ENCODE measurements at regions not wholly inside any gene's neighbourhood (a gene's known extent, or its start where the extent isn't known, plus 50 kb on each side); places are given as distances from the start of the nearest gene placed in this dataset.

DNA sequence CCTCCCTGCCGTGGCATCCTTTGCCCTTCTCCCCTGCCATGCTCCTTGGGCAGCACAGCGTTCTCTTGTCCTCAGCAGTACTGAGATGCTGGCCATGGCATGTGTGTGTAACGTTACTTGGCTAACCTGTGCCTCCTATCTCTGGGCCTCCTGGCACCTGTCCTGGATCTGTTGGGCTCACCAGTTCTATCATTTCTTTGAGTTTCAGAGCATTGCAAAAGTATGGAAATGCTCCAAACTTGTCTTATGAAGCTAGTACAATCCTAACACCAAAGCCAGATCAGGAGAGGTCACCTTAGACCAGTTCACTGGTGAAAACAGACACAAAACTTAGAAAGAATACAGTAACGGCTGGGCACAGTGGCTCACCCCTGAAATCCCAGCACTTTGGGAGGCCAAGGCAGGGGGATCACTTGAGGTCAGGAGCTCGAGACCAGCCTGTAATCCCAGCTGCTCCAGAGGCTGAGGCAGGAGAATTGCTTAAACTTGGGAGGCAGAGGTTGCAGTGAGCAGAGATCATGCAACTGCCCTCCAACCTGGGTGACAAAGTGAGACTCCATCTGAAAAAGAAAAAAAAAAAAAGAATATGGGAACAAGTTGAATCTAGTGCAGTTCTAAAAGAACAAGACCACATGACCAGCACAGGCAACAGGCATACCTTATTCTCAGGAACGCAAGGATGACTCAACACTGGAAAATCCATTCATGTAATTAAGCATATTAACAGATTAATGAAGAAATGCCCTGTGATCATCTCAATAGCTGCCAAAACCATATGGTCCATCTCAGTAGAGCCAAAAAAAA lies 62.4 kb upstream of the TRPM1 start:
- H3K4me3 ChIP-seq (ENCODE audit: low read depth, low read length) = no peak overlapping the region
- TF ChIP-seq, protein P1, sequence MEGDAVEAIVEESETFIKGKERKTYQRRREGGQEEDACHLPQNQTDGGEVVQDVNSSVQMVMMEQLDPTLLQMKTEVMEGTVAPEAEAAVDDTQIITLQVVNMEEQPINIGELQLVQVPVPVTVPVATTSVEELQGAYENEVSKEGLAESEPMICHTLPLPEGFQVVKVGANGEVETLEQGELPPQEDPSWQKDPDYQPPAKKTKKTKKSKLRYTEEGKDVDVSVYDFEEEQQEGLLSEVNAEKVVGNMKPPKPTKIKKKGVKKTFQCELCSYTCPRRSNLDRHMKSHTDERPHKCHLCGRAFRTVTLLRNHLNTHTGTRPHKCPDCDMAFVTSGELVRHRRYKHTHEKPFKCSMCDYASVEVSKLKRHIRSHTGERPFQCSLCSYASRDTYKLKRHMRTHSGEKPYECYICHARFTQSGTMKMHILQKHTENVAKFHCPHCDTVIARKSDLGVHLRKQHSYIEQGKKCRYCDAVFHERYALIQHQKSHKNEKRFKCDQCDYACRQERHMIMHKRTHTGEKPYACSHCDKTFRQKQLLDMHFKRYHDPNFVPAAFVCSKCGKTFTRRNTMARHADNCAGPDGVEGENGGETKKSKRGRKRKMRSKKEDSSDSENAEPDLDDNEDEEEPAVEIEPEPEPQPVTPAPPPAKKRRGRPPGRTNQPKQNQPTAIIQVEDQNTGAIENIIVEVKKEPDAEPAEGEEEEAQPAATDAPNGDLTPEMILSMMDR (IDR thresholded peaks at IDR 0.05; ENCODE audit: insufficient read depth, low read length) = no peak
- DNase-seq (ENCODE audit: low read depth) = no peak

DNA sequence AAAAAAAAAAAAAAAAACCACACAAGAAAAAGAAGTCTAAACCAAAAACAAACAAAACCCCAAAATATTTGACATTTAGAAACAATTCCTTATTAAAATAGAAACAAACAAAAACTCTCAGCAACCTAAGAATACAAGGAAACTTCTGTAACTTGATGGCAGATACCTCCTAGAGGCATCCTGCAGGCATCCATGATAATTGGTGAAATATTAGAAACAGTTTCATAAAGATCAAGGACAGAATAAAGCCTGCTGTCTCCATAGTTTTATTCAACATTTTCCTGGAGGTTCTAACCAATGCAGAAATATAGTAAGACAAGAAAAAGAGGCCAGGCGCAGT lies 63.0 kb upstream of the TRPM1 start:
- DNase-seq (ENCODE audit: low read depth) = no peak
- H3K4me3 ChIP-seq (ENCODE audit: low read depth, low read length) = no peak overlapping the region
- TF ChIP-seq, protein P1 (IDR thresholded peaks at IDR 0.05; ENCODE audit: insufficient read depth, low read length) = no peak

DNA sequence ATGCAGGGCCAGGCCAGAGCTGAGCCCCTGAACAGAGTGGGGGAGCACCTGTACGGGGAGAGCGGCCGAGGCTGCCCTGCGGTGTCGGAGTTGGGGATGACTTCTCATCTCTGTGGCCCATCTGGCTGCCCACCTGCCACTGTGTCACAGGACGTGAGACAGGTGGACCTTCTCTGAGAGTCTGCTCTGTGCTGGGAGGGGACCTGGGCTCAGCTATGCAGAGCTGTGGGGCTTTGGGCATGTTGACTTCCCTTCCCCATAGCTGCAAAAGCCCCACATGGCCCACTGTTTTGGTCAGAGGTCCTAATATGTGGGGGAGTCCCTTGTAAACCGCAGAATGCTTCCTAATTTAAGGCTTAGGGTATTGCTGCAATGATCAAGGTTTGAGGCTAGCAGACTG lies 68.0 kb upstream of the TRPM1 start:
- DNase-seq (ENCODE audit: low read depth) = no peak
- no peak overlapping the region for H3K4me3 ChIP-seq (ENCODE audit: low read depth, low read length)
- TF ChIP-seq, protein P1 (IDR thresholded peaks at IDR 0.05; ENCODE audit: insufficient read depth, low read length) = no peak

DNA sequence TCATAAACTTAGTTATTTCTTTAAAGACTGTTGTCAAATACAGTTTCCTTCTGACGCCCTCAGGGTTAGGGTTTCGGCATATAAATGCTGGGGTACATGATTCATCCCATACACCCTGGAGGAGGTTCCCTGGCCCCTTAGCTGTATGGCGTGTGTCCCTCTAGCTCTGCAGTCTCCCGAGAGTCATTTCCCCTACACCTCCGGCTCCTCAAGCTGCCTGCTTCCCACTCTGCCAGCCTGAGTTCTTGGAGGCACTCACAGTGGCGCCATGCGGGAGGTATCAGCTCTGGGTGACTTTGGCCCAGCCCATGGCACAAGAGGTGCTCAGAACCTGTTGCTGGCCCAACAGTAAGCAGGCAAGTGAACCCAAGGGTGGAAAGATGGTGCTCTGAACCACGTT lies 70.2 kb upstream of the TRPM1 start:
- TF ChIP-seq, protein P1 (IDR thresholded peaks at IDR 0.05; ENCODE audit: insufficient read depth, low read length) = no peak
- no peak for DNase-seq (ENCODE audit: low read depth)
- H3K4me3 ChIP-seq (ENCODE audit: low read depth, low read length) = no peak overlapping the region

DNA sequence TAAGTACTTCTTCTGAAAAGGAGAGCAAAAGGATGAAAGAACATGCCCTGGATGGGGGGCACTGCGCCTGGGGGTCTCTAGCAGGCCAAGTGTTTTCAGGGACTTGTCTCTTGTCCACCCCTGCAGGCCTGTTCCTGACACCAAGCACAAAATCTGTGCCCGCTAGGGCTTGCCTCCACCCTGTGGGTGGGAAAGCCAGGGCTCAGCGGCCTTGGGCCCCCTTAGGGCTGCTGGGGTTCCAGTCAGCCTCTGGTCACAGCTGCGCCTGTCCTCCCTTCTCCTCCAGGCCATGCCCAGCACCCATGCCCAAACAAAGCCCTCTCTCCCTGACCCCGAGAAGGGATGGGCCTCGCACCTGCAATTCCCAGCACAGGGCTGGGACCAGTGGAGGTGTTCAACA lies 71.1 kb upstream of the TRPM1 start:
- DNase-seq (ENCODE audit: low read depth) = no peak
- TF ChIP-seq, protein P1 (IDR thresholded peaks at IDR 0.05; ENCODE audit: insufficient read depth, low read length) = no peak
- H3K4me3 ChIP-seq (ENCODE audit: low read depth, low read length) = no peak overlapping the region

DNA sequence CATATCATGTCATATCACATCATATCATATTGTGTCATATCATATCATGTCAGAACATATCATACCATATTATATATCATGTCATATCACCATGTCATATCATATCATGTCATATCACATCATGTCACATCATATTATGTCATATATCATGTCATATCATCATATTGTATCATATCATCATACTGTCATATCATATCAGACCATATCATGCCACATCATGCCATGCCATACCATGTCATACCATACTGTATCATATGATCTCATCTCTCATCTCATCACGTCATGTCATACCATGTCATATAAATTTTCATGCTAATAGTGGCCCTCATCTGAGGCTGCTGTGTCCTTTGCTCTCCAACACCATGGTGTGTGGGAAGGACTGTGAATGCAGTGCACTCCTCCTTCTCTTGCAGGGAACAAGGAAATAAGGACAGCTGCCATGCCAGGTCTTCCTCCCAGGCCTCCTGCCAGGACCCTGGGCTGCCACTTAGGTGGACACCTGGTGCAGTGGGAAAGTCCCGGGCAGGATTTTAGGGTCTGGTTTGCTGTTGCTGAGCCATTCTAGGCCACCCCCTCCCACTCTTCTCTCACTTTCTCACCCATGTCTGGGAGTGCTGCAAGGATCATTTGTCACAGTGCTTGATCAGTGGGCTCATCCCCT lies 72.4 kb upstream of the TRPM1 start:
- TF ChIP-seq, protein P1 (IDR thresholded peaks at IDR 0.05; ENCODE audit: insufficient read depth, low read length) = no peak
- no peak overlapping the region for H3K4me3 ChIP-seq (ENCODE audit: low read depth, low read length)
- DNase-seq (ENCODE audit: low read depth) = no peak
